SU-DHL-6 (cell line): ENCODE measurements at regions not wholly inside any gene's neighbourhood (a gene's known extent, or its start where the extent isn't known, plus 50 kb on each side); places are given as distances from the start of the nearest gene placed in this dataset.

ENCODE experiments used
- H2AFZ ChIP-seq: fragments of 200-600 bp; sonication (generic); 2 replicates; pipeline ENCODE4 v1.6.1; 2014; ENCODE audit warnings: low read depth, mild to moderate bottlenecking, moderate library complexity, mixed read lengths, antibody characterized with exemption, low read length; ENCODE audit not compliant: severe bottlenecking
- H3F3A ChIP-seq: fragments of 200-600 bp; shearing (Covaris generic); 2 replicates; pipeline ENCODE4 v1.6.0; 2016; ENCODE audit warnings: antibody characterized with exemption, mild to moderate bottlenecking; ENCODE audit not compliant: insufficient read depth
- H3K27ac ChIP-seq: fragments of 200-600 bp; sonication (generic); 2 replicates; pipeline ENCODE4 v1.5.1; 2016; ENCODE audit warnings: low read depth, mild to moderate bottlenecking, low read length, moderate library complexity, mixed read lengths
- H3K27me3 ChIP-seq: fragments of 200-600 bp; sonication (generic), shearing (Covaris generic); 2 replicates; pipeline ENCODE4 v1.6.0; 2014; ENCODE audit warnings: mild to moderate bottlenecking, low read length
- H3K36me3 ChIP-seq: fragments of 200-600 bp; sonication (generic); 2 replicates; pipeline ENCODE4 v1.6.1; 2014; ENCODE audit warnings: mild to moderate bottlenecking, low read length, mixed read lengths
- H3K4me2 ChIP-seq: fragments of 300-600, 200-600 bp; shearing (Covaris generic), sonication (generic); 2 replicates; pipeline ENCODE4 v1.6.0; 2014; ENCODE audit warnings: low read length, low read depth, mild to moderate bottlenecking; ENCODE audit not compliant: poor library complexity, severe bottlenecking
- H3K4me3 ChIP-seq: fragments of 200-600 bp; sonication (generic); 2 replicates; pipeline ENCODE4 v1.5.1; 2014; ENCODE audit warnings: antibody characterized with exemption, low read length, mild to moderate bottlenecking, mixed read lengths; ENCODE audit not compliant: insufficient read depth, poor library complexity, severe bottlenecking
- H3K79me2 ChIP-seq: fragments of 200-600 bp; sonication (generic); 2 replicates; pipeline ENCODE4 v1.6.1; 2014; ENCODE audit warnings: mild to moderate bottlenecking, low read length, moderate library complexity; ENCODE audit not compliant: insufficient read depth
- H3K9ac ChIP-seq: fragments of 200-600 bp; sonication (generic); 2 replicates; pipeline ENCODE4 v1.7.0; 2014; ENCODE audit warnings: mild to moderate bottlenecking, low read length
- H3K9me2 ChIP-seq: fragments of 200-600 bp; sonication (generic); replicated peaks from 2 replicates; pipeline ENCODE4 v1.6.1; 2014; ENCODE audit warnings: low read length; ENCODE audit not compliant: insufficient read depth
- H3K9me3 ChIP-seq: fragments of 200-600 bp; sonication (generic); 2 replicates; pipeline ENCODE4 v1.6.1; 2014; ENCODE audit warnings: low read length, mixed read lengths; ENCODE audit not compliant: insufficient read depth
- H4K20me1 ChIP-seq: fragments of 200-600 bp; sonication (generic); 2 replicates; pipeline ENCODE4 v1.6.1; 2014; ENCODE audit warnings: low read depth, mild to moderate bottlenecking, antibody characterized with exemption, low read length, moderate library complexity, mixed read lengths
- CTCF ChIP-seq: fragments of 200-600 bp; sonication (generic); IDR thresholded peaks from one replicate; pipeline ENCODE4 v1.5.1; 2017; ENCODE audit warnings: antibody characterized with exemption, mild to moderate bottlenecking, low read length, moderate library complexity; ENCODE audit not compliant: insufficient read depth, poor library complexity, severe bottlenecking
- EZH2phosphoT487 ChIP-seq: fragments of 200-600 bp; sonication (generic), shearing (Covaris generic); conservative IDR thresholded peaks from 2 replicates; pipeline ENCODE4 v1.6.1; 2018; ENCODE audit warnings: mild to moderate bottlenecking, antibody characterized with exemption, low read length, moderate library complexity, mixed read lengths

DNA sequence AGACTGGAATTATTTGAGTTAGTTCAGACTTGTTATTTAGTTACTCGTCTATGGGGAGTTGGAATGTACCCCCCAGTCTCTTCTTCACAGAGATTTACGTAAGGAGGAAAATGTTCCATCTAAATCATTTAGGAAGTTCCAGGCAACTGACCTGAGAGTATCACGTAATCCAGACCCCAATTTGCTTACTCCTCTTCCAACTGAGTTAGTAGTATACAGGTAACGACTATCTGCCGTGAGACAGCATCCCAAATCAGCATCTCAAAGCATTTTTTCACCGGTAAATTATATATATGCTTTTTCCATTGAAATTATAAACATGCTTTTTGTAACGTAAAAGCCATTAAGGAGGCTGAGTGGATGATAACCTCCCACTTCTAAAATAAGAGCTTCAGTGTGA lies 214.3 kb upstream of the WSB1 start:
- H3K9me3 ChIP-seq: no peaks in the 10 kb centered on the region
- H3F3A ChIP-seq: no peaks in the 10 kb centered on the region
- H2AFZ ChIP-seq: no peak overlapping the region
- no peaks in the 10 kb centered on the region for H4K20me1 ChIP-seq
- H3K79me2 ChIP-seq: no peaks in the 10 kb centered on the region
- no peak overlapping the region for H3K4me2 ChIP-seq
- no peak overlapping the region for H3K27ac ChIP-seq
- no peak for TF ChIP-seq CTCF
- TF ChIP-seq EZH2phosphoT487: no peak
- H3K9me2 ChIP-seq: no peaks in the 10 kb centered on the region
- no peak overlapping the region for H3K4me3 ChIP-seq
- H3K36me3 ChIP-seq: no peaks in the 10 kb centered on the region
- H3K9ac ChIP-seq: no peak overlapping the region
- no peaks in the 10 kb centered on the region for H3K27me3 ChIP-seq

DNA sequence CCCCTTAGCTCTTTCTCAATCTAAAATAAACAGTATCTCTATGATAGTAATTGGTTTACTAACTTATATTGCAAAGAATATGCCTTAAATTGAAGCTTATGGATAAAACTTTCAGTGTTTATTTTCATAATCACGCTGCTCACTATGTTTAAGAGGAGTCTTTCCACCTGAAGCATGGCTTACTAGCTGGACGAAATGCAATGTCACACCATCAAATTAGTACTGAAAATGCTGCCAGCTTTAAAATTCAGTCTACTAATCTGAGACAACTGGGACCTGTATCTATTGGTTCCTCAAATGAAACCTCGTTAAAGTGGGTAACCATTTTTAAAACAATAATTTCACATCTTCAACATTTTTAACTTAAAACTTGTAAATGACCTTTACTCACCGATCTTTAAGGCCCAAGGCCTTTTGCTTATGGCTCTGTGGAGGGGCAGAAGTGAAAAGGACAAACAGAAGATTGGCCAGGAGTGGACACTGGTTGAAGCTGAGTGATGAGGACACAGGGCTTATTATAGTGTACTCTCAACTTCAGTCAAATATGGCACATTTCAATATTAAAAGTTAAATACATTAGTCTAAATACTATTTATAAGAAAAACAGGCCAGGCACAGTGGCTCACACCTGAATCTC lies 212.8 kb upstream of the WSB1 start:
- Histone ChIP-seq H3K9ac (no peak overlapping the region), H3K9me3 (no peaks in the 10 kb centered on the region), H3K36me3 (no peaks in the 10 kb centered on the region), H4K20me1 (no peaks in the 10 kb centered on the region), H2AFZ (no peak overlapping the region), H3K27ac (no peak overlapping the region), H3K4me2 (no peak overlapping the region), H3F3A (no peaks in the 10 kb centered on the region), H3K9me2 (no peaks in the 10 kb centered on the region), H3K79me2 (no peaks in the 10 kb centered on the region), H3K27me3 (no peaks in the 10 kb centered on the region), H3K4me3 (no peak overlapping the region)
- TF ChIP-seq CTCF: no peak
- no peak for TF ChIP-seq EZH2phosphoT487

DNA sequence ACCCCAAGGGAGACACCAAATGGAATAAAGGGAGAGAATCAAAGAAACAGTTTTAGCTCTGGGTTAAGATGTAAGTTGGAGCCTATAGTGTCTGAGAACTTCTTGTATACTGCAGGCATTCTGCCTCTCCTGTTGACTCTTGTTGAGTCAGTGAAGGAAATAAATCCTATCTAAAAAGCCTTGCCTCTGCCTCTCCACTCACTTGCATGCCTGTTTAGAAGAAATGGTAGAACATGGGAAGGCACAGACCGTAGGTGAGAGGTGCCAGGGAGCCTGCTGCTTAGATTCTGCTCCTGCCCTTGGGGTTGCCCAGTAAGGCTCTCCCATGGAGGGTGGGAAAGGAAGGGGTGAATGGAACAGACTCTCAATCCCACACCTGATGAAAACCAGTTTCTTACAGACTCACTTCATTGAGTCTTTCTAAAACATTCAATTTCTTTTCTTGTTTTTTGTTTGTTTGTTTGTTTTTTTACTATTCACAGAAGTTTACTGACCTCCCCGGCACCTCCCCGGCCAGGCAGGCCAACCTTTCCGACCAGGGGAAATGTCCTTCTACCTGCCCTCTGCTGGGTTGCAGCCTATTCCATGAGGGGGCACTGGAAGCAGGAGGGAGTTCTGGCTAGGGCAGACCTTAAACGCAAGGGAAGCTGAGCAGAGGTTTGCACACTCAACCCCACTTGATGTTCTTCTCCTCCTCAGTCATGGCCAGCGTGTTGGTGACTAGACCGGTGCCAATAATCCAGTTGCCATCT lies 211.7 kb upstream of the WSB1 start:
- Histone ChIP-seq H3K9me3 (no peaks in the 10 kb centered on the region), H4K20me1 (no peaks in the 10 kb centered on the region), H3K36me3 (no peaks in the 10 kb centered on the region), H2AFZ (no peak overlapping the region), H3K79me2 (no peaks in the 10 kb centered on the region), H3K9ac (no peak overlapping the region), H3K27me3 (no peaks in the 10 kb centered on the region), H3K9me2 (no peaks in the 10 kb centered on the region), H3K27ac (no peak overlapping the region), H3K4me2 (no peak overlapping the region), H3F3A (no peaks in the 10 kb centered on the region), H3K4me3 (no peak overlapping the region)
- TF ChIP-seq CTCF (no peak), EZH2phosphoT487 (no peak)
